Chondrocyte (in vitro differentiated cells): ENCODE measurements at regions not wholly inside any gene's neighbourhood (a gene's known extent, or its start where the extent isn't known, plus 50 kb on each side); places are given as distances from the start of the nearest gene placed in this dataset.

Source experiments
- DNase-seq: peaks from one replicate; pipeline ENCODE4 v3.0.0; 2021; ENCODE audit warnings: mixed read lengths, low spot score
- H3K27ac Mint-ChIP-seq: one replicate; pipeline ENCODE4 v1.8.0; 2021; ENCODE audit warnings: mild to moderate bottlenecking, moderate library complexity, mixed read lengths; ENCODE audit not compliant: unreplicated experiment
- H3K27me3 Mint-ChIP-seq: 2 replicates; pipeline ENCODE4 v1.8.0; 2021; ENCODE audit warnings: low read depth, mixed read lengths
- H3K36me3 Mint-ChIP-seq: 2 replicates; pipeline ENCODE4 v1.8.0; 2021; ENCODE audit warnings: low read depth, mixed read lengths
- H3K4me1 Mint-ChIP-seq: 2 replicates; pipeline ENCODE4 v1.8.0; 2021; ENCODE audit warnings: low read depth, mild to moderate bottlenecking, mixed read lengths
- H3K4me3 Mint-ChIP-seq: one replicate; pipeline ENCODE4 v1.8.0; 2021; ENCODE audit warnings: mild to moderate bottlenecking, moderate library complexity, mixed read lengths; ENCODE audit not compliant: unreplicated experiment
- H3K9me3 Mint-ChIP-seq: 2 replicates; pipeline ENCODE4 v1.8.0; 2021; ENCODE audit warnings: low read depth, mixed read lengths
- CTCF ChIP-seq: fragments of 200-600 bp; sonication (generic); IDR thresholded peaks from 2 replicates; pipeline ENCODE4 v1.5.0; 2021; ENCODE audit warnings: antibody characterized with exemption, mild to moderate bottlenecking, moderate library complexity

GRCh38 chrX:39846460-39846859 lies 251.3 kb downstream of the BCOR start:
- no peak overlapping the region for H3K4me3 Mint-ChIP-seq
- no peak for DNase-seq
- no peaks in the 10 kb centered on the region for H3K36me3 Mint-ChIP-seq
- H3K9me3 Mint-ChIP-seq = peaks cover 9% of the 10 kb centered on the region
- H3K27me3 Mint-ChIP-seq = no peaks in the 10 kb centered on the region
- TF ChIP-seq CTCF = no peak
- H3K27ac Mint-ChIP-seq = no peak overlapping the region
- no peaks in the 10 kb centered on the region for H3K4me1 Mint-ChIP-seq

- Mint-ChIP-seq H3K27me3 (no peaks in the 10 kb centered on the region), H3K9me3 (peaks cover 12% of the 10 kb centered on the region)
- DNase-seq = no peak
These were observed 249.5 kb downstream of the BCOR start for GRCh38 chrX:39848243-39848642.

GRCh38 chrX:39848900-39849299 lies 248.9 kb downstream of the BCOR start:
- Mint-ChIP-seq H3K27ac (no peak overlapping the region), H3K9me3 (peaks cover 12% of the 10 kb centered on the region), H3K4me1 (peaks cover 5% of the 10 kb centered on the region), H3K4me3 (no peak overlapping the region), H3K36me3 (no peaks in the 10 kb centered on the region), H3K27me3 (no peaks in the 10 kb centered on the region)
- no peak for TF ChIP-seq CTCF
- DNase-seq = no peak

More at GRCh38 chrX:39848243-39848642, 249.5 kb downstream of the BCOR start:
- Mint-ChIP-seq H3K4me1 (no peaks in the 10 kb centered on the region), H3K4me3 (no peak overlapping the region), H3K36me3 (no peaks in the 10 kb centered on the region), H3K27ac (no peak overlapping the region)
- no peak for TF ChIP-seq CTCF

GRCh38 chrX:39850209-39850608 lies 247.5 kb downstream of the BCOR start:
- peaks cover 12% of the 10 kb centered on the region for H3K9me3 Mint-ChIP-seq
- DNase-seq = no peak
- no peaks in the 10 kb centered on the region for H3K36me3 Mint-ChIP-seq
- no peak overlapping the region for H3K4me3 Mint-ChIP-seq
- TF ChIP-seq CTCF = no peak
- peaks cover 11% of the 10 kb centered on the region for H3K4me1 Mint-ChIP-seq
- H3K27ac Mint-ChIP-seq = no peak overlapping the region
- H3K27me3 Mint-ChIP-seq = no peaks in the 10 kb centered on the region

GRCh38 chrX:39850630-39851152 lies 247.1 kb downstream of the BCOR start:
- TF ChIP-seq CTCF = no peak
- Mint-ChIP-seq H3K27ac (no peak overlapping the region), H3K36me3 (no peaks in the 10 kb centered on the region), H3K9me3 (peaks cover 12% of the 10 kb centered on the region), H3K27me3 (no peaks in the 10 kb centered on the region), H3K4me3 (no peak overlapping the region), H3K4me1 (peaks cover 16% of the 10 kb centered on the region)
- DNase-seq = no peak
